NCI-H1436 treated with DMSO at 0.1 percent for 48 hours (cell line): ENCODE measurements at regions not wholly inside any gene's neighbourhood (a gene's known extent, or its start where the extent isn't known, plus 50 kb on each side); places are given as distances from the start of the nearest gene placed in this dataset.
"Not testable (repeated sequence)": the region's sequence is repeated elsewhere in the genome, so short reads cannot be mapped to it uniquely, and the experiment has no call there.

Source experiments
- DNase-seq: peaks from one replicate; lab custom pipeline; 2025; lab: John Stamatoyannopoulos, UW

DNA sequence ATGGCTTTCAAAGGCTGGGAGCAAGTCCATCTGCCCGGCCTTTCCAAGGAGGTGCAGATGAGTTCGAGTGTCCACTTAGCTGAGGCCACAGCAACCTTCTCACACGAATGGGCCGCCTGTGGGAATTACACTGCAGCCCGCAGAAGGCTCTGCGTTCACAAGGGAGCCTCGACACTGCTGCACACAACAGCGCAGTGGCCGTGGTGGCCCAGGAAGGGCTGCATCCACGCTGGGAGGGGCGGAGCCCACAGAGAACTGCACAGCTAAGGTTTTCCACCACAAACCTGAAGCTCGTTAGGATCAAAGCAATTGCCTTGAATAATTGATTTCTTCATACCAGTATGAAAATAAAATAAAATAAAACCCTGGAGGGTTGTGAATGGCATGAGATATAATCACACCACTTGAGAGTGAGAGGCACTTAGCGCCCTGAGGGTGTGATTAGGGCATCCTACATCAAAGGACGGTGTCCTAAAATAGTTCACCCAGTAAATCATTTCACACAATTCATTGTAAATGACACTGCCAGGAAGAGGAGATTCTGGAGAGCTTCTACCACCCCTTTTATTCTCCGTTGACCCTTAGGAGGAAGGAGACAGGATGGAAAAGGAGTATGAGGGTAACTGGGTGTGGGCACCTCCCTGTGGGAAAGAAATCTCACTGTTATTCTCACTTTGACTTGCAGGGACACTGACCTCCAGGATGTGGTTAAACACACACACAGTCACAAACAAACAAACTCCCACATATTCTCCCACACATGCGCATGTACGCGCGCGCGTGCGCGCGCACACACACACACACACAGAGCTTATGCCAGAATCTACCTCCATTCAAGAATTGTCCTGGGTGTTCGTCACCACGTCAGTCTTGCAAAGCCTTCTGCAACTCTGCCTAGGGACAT is 256.6 kb upstream of the ID2 start:
- DNase-seq: no peak

- DNase-seq: no peak
Observed at GRCh38 chr2:8426550-8426949, 255.3 kb upstream of the ID2 start.

- DNase-seq: no peak
Observed at GRCh38 chr2:8427211-8427610, 254.6 kb upstream of the ID2 start.

DNA sequence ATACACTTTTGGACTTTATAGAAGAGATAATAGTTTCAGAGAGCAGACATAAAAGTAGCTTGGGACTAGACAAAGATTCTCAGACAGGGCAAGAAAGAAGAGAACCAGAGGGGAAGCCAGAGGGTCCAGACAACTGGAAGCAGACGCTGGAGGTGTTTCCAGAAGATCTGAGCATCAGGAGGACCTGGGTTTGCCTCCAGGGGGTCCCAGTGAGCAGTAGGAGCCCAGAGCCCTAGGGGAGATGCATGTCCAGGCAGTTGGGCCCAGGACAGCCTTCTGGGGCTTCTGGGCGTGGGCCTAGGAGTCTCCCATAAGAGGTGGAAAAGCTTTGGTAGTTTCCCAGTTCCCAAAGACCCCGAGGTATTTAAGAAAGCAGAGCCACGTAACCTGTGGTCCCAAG is 251.2 kb upstream of the ID2 start:
- no peak for DNase-seq

DNA sequence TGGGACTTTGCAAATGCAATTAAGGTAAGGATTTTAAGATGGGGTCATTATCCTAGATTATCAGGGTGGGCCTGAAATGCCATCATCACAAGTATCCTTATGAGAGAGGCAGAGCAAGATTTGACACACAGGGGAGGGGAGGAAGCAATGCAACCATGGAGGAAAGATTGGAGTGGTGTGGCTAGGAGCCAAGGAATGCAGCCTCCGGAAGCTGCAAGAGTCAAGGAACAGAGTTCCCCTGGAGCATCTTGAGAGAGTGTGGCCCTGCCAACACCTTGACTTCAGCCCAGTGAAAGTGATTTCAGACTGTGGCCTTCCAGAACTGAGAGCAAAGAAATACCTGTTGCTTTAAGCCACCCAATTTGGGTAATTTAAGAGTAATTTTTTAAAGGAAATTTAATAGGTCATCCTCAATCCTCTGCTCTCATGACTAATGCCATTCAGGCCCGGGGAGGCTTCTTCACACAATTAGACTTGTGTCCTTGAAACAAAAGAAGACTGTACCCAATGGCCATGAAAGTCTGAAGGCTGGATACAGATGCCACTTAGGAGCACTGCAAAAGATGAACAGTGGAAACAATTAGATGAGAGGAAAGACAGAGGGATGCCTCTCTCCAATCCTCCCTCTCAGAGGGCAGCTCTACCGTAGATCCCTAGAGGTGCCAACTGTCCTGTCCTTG is 250.3 kb upstream of the ID2 start:
- no peak for DNase-seq

GRCh38 chr2:8432706-8433336 is 249.0 kb upstream of the ID2 start:
- no peak for DNase-seq

DNA sequence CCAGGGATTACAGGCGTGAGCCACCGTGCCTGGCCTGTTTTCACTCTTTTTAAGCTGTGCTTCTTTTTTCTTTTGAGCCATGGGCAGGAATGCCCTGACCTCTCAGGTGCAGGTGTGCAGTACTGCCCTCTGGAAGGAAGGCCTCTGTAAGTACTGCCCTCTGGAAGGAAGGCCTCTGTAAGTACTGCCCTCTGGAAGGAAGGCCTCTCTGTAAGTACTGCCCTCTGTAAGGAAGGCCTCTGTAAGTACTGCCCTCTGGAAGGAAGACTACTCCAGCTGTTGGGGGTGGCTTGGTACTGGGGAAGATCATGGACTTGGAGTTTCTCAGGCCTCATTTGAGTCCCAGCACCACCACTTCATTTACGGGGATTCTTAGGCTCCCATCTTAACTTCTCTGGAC is 248.5 kb upstream of the ID2 start:
- DNase-seq: no peak

DNA sequence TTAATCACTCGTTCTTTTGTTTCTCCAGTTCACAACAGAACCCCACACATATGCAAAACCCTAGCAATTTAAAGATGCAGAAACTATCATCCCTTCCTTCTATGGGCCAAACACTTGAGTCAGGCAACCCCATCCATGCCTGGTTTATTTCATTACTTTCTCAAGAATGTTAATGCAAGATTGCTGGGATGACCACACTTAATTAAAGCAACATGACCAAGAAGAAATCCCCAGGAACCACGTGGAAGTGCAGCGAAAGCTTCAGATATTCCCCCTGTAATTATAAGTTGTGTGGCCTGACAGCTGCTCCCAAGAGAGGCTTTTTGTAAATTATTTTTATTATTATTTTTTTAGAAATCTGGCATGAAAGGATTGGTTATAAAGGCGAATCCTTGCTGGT is 246.2 kb upstream of the ID2 start:
- no peak for DNase-seq

GRCh38 chr2:8436585-8436984 is 245.3 kb upstream of the ID2 start:
- DNase-seq: no peak

DNA sequence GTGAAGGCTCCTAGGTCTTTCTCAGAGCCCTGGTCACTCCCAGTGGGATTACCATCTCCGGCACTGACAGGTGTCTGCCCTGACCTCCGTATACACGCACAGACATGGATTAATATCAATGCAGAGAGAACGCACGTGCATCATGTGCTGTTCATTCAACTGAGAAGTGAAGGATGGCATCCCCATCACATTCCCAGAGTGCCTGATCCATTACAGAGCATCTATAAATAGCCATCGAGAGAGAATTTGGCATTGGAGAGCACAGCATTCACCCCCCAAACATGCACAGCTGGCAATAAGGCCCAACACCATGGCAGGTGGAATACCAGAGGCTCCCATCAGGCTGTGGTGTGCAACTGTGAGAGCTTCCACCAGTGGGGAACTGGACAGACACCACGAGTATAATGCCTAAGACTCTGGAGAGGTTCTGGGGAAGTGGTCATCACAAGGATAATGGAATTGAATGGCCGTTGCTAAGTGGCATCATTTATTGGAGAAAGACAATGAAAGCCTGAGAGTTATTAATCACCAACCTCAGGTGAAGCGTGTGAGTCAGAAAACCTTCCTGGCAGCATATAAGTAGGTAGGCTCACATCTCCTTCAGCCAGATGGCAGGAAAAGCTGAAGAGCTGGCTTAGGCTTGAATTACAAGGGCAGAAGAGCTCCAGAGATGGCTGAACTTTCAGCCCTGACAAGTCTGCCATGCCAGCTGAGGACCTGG is 244.5 kb upstream of the ID2 start:
- DNase-seq: no peak

DNA sequence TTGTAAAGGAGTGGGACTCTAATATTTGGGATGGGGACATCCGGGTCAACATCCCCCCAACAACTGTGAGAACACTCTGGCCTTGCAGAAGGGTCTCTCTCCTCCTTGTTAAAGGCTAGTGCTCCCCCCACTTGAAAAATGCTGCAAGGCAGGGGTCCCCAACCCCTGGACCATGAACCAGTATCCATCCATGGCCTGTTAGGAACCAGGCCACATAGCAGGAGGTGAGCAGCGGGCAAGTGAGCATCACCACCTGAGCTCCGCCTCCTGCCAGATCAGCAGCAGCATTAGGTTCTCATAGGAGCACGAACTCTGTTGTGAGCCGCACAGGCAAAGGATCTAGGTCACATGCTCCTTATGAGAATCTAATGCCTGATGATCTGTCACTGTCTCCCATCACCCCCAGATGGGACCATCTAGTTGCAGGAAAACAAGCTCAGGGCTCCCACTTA is 243.9 kb upstream of the ID2 start:
- DNase-seq: no peak

- DNase-seq: no peak
Observed at GRCh38 chr2:8438476-8438875, 243.4 kb upstream of the ID2 start.

DNA sequence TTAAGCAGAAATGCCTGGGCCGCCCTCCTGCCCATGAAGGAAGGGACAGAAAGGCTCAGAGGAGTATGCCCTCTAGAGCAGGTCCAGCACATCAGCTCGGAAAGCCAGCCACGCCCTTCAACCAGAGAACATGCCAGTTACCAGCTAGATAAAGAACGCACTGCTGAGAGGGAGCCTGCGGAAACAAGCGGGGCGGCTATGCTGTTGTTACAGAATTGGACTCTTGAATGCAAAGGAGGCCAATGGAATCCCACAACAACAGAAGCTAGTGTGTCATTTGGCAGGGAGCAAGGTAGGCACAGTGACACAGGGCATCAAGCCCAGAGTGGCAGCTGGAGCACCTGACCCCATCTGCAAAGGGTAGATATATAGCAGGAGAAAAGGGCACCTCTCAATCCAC is 242.9 kb upstream of the ID2 start:
- DNase-seq: no peak

DNA sequence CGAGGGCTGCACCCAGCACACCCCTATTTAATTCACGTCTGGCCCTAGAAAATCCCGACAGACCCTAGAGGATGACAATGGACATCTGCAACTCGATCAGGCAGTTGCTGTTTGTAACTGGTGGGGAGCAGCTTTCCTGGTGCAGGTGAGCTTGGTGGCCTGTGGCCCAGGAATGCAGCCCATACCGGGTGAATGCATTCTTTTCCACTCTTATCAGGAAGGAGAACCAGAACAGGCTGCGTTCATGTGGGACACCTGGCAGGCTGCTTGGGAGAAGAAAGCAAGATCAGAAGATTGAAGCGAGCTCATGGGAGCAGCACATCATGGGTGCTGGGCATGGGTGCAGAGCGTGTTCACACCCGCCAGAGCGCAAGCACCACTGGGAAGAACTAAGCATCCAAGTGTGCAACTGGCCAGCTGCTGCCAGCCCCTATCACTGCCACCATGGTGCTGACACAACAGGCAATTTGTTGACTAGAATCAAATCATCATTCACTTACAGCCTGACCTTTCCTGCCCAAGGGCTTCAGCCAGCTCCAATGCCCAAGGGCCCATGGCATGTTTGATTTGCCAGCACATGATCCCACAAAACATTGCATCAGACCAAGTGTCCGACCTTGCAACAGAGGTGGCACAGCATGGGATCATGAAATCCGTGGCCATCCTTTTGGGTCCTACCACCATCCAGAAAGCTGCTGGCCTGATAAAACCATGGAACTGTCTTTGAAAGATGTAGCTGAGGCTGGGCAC is 241.7 kb upstream of the ID2 start:
- no peak for DNase-seq

DNA sequence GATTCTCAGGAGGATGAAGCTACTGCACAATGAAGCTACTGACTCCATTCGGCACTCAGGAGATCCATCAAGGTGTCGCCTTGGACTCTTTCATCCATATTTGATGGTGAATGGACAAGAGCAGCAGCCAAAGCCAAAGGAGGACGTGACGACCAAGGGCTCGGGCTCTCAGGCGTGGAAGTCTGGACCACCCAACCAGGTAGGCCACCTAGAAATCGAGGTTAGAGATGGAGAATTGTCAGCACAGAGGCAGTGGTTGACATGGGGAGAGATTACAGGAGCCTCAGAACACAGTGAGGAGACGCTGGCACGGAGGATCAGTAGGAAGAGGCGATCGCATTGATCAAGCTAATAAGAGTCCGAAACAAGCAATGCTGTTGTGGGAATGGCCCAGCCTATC is 240.5 kb upstream of the ID2 start:
- no peak for DNase-seq

GRCh38 chr2:8441986-8442385 is 239.9 kb upstream of the ID2 start:
- DNase-seq: no peak

DNA sequence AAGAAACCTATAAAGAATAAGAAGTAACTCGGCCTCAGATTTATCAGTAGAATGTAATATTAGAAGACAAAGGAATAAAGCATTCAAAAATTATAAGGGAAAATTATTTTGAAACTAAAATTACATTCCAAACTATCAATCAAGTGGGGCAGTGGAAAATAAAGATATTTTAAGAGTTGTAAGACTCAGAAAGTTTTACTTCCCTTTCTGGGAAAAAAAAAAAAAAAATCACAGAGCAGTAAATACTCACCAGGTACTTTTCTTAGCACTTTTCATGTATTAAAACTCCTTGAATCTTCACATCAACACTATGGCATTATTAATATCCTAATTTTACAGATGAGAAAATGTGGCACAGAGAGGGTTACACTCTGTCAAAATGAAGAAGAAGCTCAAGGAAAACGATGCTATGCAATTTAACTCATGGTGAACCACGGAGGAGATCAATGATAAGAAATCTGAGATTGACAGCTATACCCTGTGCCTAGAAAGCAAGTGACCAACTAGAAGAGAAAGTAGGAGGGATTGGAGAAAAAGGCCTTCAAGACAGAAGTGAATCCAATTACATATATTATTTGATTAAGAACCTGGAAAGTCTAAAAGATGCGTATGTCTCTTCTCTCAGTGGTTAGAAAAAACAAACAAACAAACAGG is 238.9 kb upstream of the ID2 start:
- DNase-seq: no peak

DNA sequence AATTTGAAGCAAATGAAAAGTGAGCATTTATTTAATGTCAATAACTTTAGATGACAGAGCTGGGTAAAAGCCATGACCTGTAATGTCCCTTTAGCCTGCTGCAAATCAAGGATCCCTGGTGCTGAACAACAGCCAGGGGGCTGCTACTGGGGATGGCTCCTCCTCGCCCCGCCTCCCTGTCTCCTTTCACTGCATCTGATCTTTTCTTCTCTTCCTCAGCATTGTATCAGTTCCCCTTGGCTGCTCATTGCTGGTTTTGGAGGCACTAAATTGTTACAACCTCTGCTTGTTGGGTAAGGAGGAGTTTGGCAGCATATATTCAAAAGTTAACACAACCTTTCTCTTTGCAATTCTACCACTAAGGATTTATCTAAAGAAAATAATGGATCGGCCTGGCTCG is 236.3 kb upstream of the ID2 start:
- no peak for DNase-seq

- DNase-seq: not testable (repeated sequence)
Observed at GRCh38 chr2:8446751-8447150, 235.1 kb upstream of the ID2 start.

DNA sequence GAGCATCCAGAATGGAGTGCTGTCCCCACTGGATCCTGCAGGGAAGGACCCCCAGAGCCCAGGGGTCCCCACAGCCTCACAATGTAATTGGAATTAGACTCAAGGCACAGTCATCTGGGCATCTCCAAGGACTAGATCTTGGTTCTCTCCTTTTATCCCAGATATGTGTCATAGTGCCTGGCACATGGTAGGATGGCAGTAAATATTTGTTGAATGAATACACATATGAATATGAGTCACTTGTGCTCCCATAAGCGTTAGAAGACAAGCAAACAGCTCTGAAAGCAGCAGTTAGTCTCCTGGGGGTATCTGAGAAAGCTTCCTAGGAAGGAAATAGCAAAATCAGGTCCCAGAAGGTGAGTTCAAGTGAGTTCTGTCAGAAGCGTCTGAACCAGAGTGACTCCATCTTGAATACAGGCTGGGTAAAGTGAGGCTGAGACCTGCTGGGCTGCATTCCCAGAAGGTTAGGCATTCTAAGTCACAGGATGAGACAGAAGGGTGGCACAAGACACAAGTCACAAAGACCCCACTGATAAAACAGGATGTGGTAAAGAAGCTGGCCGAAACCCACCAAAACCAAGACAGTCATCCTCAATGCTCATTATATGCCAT is 234.1 kb upstream of the ID2 start:
- DNase-seq: no peak
